ENCODE measurements at regions not wholly inside any gene's neighbourhood (a gene's known extent, or its start where the extent isn't known, plus 50 kb on each side); places are given as distances from the start of the nearest gene placed in this dataset.

- H3K4me1 ChIP-seq: no peaks in the 10 kb centered on the region
- no peak overlapping the region for H3K4me3 ChIP-seq
- no peak for DNase-seq
- TF ChIP-seq CTCF (IDR thresholded peaks at IDR 0.05): no peak
- intact Hi-C loops (cut with DNase I; ENCODE audit: low total_unique reads): no loop called here
- H3K9me3 ChIP-seq: no peaks in the 10 kb centered on the region
- peaks cover 0 to 2% of the 10 kb centered on the region in 2 donors for H3K27me3 ChIP-seq
- no peak overlapping the region for H3K27ac ChIP-seq
- H3K36me3 ChIP-seq: no peaks in the 10 kb centered on the region
Observed at GRCh38 chr2:126761981-126762878, 106.3 kb downstream of the GYPC start.

GRCh38 chr2:126764686-126765265, 108.8 kb downstream of the GYPC start:
- no peak overlapping the region for H3K4me3 ChIP-seq
- H3K4me1 ChIP-seq: no peaks in the 10 kb centered on the region
- intact Hi-C loops (cut with DNase I; ENCODE audit: low total_unique reads): no loop called here
- H3K27me3 ChIP-seq: peaks cover 0 to 9% of the 10 kb centered on the region in 2 donors
- DNase-seq: no peak
- no peaks in the 10 kb centered on the region for H3K9me3 ChIP-seq
- TF ChIP-seq CTCF (IDR thresholded peaks at IDR 0.05): no peak
- no peak overlapping the region for H3K27ac ChIP-seq
- no peaks in the 10 kb centered on the region for H3K36me3 ChIP-seq

DNA sequence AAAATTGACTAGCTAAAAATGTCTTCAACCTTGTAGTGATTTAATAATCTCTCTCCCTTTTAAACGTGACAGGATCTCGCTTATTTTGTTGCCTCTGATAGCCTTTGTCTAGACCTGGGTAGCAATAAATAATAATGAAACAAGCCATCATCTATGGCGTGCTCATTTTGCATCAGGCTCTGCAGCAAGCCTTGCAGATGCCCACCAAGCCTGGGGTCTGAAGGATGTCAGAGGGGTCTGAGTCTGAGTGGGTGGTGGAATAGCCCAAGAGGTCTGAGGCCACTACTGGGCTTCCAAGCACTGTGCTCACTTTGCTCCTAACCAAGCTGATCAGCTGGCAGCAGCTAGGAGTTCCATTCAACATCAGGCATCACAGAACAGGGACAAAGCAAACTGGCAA, 109.4 kb downstream of the GYPC start:
- Histone ChIP-seq H3K4me3 (no peak overlapping the region), H3K27me3 (peaks cover 0 to 11% of the 10 kb centered on the region in 2 donors), H3K9me3 (no peaks in the 10 kb centered on the region), H3K36me3 (no peaks in the 10 kb centered on the region), H3K27ac (no peak overlapping the region), H3K4me1 (no peaks in the 10 kb centered on the region)
- intact Hi-C loops (cut with DNase I; ENCODE audit: low total_unique reads): no loop called here
- TF ChIP-seq CTCF (IDR thresholded peaks at IDR 0.05): no peak
- DNase-seq: no peak

DNA sequence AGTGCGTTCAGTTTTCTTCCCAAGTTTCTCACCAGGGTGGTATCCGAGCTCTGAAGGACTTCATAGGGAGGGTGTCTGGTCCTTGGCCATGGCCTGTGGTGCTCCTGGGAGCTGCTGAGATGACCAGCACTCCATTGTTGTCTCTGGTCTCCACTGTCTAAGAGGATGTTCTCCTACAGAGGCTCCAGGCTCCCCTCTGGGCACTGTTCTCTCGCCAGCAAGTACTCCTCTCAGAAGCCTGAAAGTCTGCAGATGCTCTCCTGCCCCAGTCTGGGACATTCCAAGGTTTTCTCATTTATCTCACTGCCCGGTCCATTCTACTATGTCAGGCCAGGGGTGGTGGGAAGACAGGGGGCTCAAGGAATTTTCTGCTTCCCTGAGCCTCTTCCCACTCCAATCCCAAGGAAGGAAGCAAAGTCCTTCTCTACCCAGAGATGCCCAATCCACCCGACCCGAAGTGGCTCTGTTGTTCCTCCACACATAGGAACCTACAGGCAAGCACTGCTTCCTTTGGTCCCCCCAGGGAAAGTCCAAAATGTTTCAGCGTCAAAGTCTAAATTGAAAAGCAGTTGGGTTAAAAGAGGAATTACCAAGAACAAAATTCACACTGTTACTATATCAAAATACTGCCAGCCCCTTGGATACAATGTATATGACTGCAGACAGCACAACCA, 110.5 kb downstream of the GYPC start:
- Histone ChIP-seq H3K4me3 (no peak overlapping the region), H3K27ac (no peak overlapping the region), H3K9me3 (no peaks in the 10 kb centered on the region), H3K27me3 (peaks cover 0 to 11% of the 10 kb centered on the region in 2 donors), H3K36me3 (no peaks in the 10 kb centered on the region), H3K4me1 (no peaks in the 10 kb centered on the region)
- no peak for DNase-seq
- TF ChIP-seq CTCF (IDR thresholded peaks at IDR 0.05): no peak
- intact Hi-C loops (cut with DNase I; ENCODE audit: low total_unique reads): no loop called here

GRCh38 chr2:126766969-126767296, 111.0 kb downstream of the GYPC start:
- no peak overlapping the region for H3K27ac ChIP-seq
- H3K9me3 ChIP-seq: no peaks in the 10 kb centered on the region
- no peak overlapping the region for H3K4me3 ChIP-seq
- intact Hi-C loops (cut with DNase I; ENCODE audit: low total_unique reads): no loop called here
- no peak for DNase-seq
- no peaks in the 10 kb centered on the region for H3K36me3 ChIP-seq
- TF ChIP-seq CTCF (IDR thresholded peaks at IDR 0.05): no peak
- no peaks in the 10 kb centered on the region for H3K4me1 ChIP-seq
- H3K27me3 ChIP-seq: peaks cover 0 to 11% of the 10 kb centered on the region in 2 donors

Measured in tibial artery (tissue), 4 donors.